Endothelial cell (in vitro differentiated cells): ENCODE measurements at regions not wholly inside any gene's neighbourhood (a gene's known extent, or its start where the extent isn't known, plus 50 kb on each side); places are given as distances from the start of the nearest gene placed in this dataset.

Source experiments
- DNase-seq: peaks from one replicate; pipeline ENCODE4 v3.0.0; 2021; ENCODE audit warnings: low spot score
- H3K27ac Mint-ChIP-seq: one replicate; pipeline ENCODE4 v1.8.0; 2021; ENCODE audit warnings: mixed read lengths, inconsistent platforms; ENCODE audit not compliant: unreplicated experiment
- H3K27me3 Mint-ChIP-seq: one replicate; pipeline ENCODE4 v1.8.0; 2021; ENCODE audit warnings: mild to moderate bottlenecking, moderate library complexity, mixed read lengths, inconsistent platforms; ENCODE audit not compliant: unreplicated experiment
- H3K36me3 Mint-ChIP-seq: one replicate; pipeline ENCODE4 v1.8.0; 2021; ENCODE audit warnings: mild to moderate bottlenecking, low read depth, mixed read lengths, inconsistent platforms; ENCODE audit not compliant: unreplicated experiment
- H3K4me1 Mint-ChIP-seq: one replicate; pipeline ENCODE4 v1.8.0; 2021; ENCODE audit warnings: mild to moderate bottlenecking, mixed read lengths, inconsistent platforms; ENCODE audit not compliant: unreplicated experiment
- H3K4me3 Mint-ChIP-seq: one replicate; pipeline ENCODE4 v1.8.0; 2021; ENCODE audit warnings: mild to moderate bottlenecking, mixed read lengths, inconsistent platforms; ENCODE audit not compliant: unreplicated experiment
- H3K9me3 Mint-ChIP-seq: one replicate; pipeline ENCODE4 v1.8.0; 2021; ENCODE audit warnings: mixed read lengths, inconsistent platforms; ENCODE audit not compliant: unreplicated experiment
- TF ChIP-seq, protein P1 (sequence below): fragments of 200-600 bp; sonication (generic); IDR thresholded peaks from one replicate; pipeline ENCODE4 v1.5.0; 2021; ENCODE audit warnings: antibody characterized with exemption; ENCODE audit not compliant: unreplicated experiment

GRCh38 chr7:132630834-132631233 lies 54.6 kb upstream of the PLXNA4 start:
- Mint-ChIP-seq H3K27me3 (peaks cover 5% of the 10 kb centered on the region), H3K4me1 (no peaks in the 10 kb centered on the region), H3K4me3 (no peak overlapping the region), H3K27ac (no peak overlapping the region), H3K9me3 (no peaks in the 10 kb centered on the region), H3K36me3 (no peaks in the 10 kb centered on the region)
- no peak for DNase-seq
- TF ChIP-seq, protein P1, sequence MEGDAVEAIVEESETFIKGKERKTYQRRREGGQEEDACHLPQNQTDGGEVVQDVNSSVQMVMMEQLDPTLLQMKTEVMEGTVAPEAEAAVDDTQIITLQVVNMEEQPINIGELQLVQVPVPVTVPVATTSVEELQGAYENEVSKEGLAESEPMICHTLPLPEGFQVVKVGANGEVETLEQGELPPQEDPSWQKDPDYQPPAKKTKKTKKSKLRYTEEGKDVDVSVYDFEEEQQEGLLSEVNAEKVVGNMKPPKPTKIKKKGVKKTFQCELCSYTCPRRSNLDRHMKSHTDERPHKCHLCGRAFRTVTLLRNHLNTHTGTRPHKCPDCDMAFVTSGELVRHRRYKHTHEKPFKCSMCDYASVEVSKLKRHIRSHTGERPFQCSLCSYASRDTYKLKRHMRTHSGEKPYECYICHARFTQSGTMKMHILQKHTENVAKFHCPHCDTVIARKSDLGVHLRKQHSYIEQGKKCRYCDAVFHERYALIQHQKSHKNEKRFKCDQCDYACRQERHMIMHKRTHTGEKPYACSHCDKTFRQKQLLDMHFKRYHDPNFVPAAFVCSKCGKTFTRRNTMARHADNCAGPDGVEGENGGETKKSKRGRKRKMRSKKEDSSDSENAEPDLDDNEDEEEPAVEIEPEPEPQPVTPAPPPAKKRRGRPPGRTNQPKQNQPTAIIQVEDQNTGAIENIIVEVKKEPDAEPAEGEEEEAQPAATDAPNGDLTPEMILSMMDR = no peak
